HEK293 (cell line): ENCODE measurements at regions not wholly inside any gene's neighbourhood (a gene's known extent, or its start where the extent isn't known, plus 50 kb on each side); places are given as distances from the start of the nearest gene placed in this dataset.

Experiments used
- CTCF ChIA-PET: fragments of 350-600 bp; formaldehyde crosslinking; extraction: SDS; loops from one replicate; lab custom pipeline; 2021; ENCODE audit warnings: antibody characterized with exemption; lab: Yijun Ruan, JAX
- POLR2A ChIA-PET: fragments of 300-600 bp; formaldehyde crosslinking; extraction: SDS; loops from one replicate; lab custom pipeline; 2020; ENCODE audit warnings: antibody characterized with exemption, inconsistent platforms; lab: Yijun Ruan, JAX
- H3K27ac ChIP-seq: fragments of 200-500 bp; sonication (Bioruptor generic); 2 replicates; pipeline ENCODE4 v1.5.1; 2014; ENCODE audit warnings: low read depth, low read length, control low read depth, inconsistent platforms; ENCODE audit errors: extremely low read depth
- H3K36me3 ChIP-seq, 2 experiments: fragments of 200-500 bp in 1 of 2; sonication (Bioruptor generic) in 1 of 2; 1 replicate in 1 of 2; 2 replicates in 1 of 2; pipeline ENCODE4 v1.5.1; 2014 to 2017; ENCODE audit warnings: inconsistent platforms in 2 of 2, low read length in 2 of 2; ENCODE audit not compliant: control insufficient read depth in 2 of 2, insufficient read depth in 1 of 2
- H3K4me1 ChIP-seq: fragments of 200-500 bp; sonication (Bioruptor generic); 2 replicates; pipeline ENCODE4 v1.5.1; 2014; ENCODE audit warnings: mild to moderate bottlenecking, low read length, inconsistent platforms; ENCODE audit not compliant: control insufficient read depth, insufficient read depth
- H3K4me3 ChIP-seq: 2 replicates; pipeline ENCODE4 v1.5.1; 2011; ENCODE audit warnings: low read depth, mild to moderate bottlenecking, control low read depth, low read length, moderate library complexity
- H3K9me3 ChIP-seq: fragments of 200-500 bp; sonication (Bioruptor generic); 2 replicates; pipeline ENCODE4 v1.5.1; 2014; ENCODE audit warnings: low read depth, low read length, inconsistent platforms; ENCODE audit not compliant: control insufficient read depth, insufficient read depth
- AEBP2 ChIP-seq: fragments of 450-650 bp; formaldehyde crosslinking; IDR thresholded peaks from 2 replicates; pipeline ENCODE4 v1.5.1; 2016; ENCODE audit warnings: missing biosample characterization, missing genetic modification characterization, borderline replicate concordance
- EGR2 ChIP-seq: fragments of 450-650 bp; formaldehyde crosslinking; IDR thresholded peaks from 2 replicates; pipeline ENCODE4 v1.5.1; 2016; ENCODE audit warnings: low read depth, missing biosample characterization, missing genetic modification characterization
- HOXC10 ChIP-seq: sonication (generic); formaldehyde crosslinking; IDR thresholded peaks from 2 replicates; pipeline ENCODE4 v1.8.1; 2023; ENCODE audit warnings: mild to moderate bottlenecking, missing genetic modification reagents
- KLF7 ChIP-seq: fragments of 450-650 bp; formaldehyde crosslinking; IDR thresholded peaks from 2 replicates; pipeline ENCODE4 v1.5.1; 2016; ENCODE audit warnings: missing biosample characterization, missing genetic modification characterization, borderline replicate concordance
- PRDM6 ChIP-seq: fragments of 450-650 bp; formaldehyde crosslinking; IDR thresholded peaks from 2 replicates; pipeline ENCODE4 v1.5.1; 2017; ENCODE audit warnings: missing biosample characterization, missing genetic modification characterization
- REST ChIP-seq: fragments of 450-650 bp; formaldehyde crosslinking; IDR thresholded peaks from 2 replicates; pipeline ENCODE4 v1.5.1; 2016; ENCODE audit warnings: missing biosample characterization, missing genetic modification characterization
- WT1 ChIP-seq: fragments of 450-650 bp; formaldehyde crosslinking; IDR thresholded peaks from 2 replicates; pipeline ENCODE4 v1.5.1; 2016; ENCODE audit warnings: missing biosample characterization, missing genetic modification characterization
- ZBTB26 ChIP-seq: fragments of 450-650 bp; formaldehyde crosslinking; optimal IDR thresholded peaks from 2 replicates; pipeline ENCODE3; 2016; ENCODE audit warnings: missing biosample characterization, mild to moderate bottlenecking, missing genetic modification characterization
- ZFHX2 ChIP-seq: fragments of 450-650 bp; formaldehyde crosslinking; conservative IDR thresholded peaks from 2 replicates; pipeline ENCODE4 v1.5.1; 2016; ENCODE audit warnings: missing biosample characterization, missing genetic modification characterization
- ZNF133 ChIP-seq: fragments of 450-650 bp; formaldehyde crosslinking; IDR thresholded peaks from 2 replicates; pipeline ENCODE4 v1.5.1; 2016; ENCODE audit warnings: missing biosample characterization, missing genetic modification characterization
- ZNF138 ChIP-seq: fragments of 450-650 bp; formaldehyde crosslinking; IDR thresholded peaks from 2 replicates; pipeline ENCODE4 v1.5.1; 2016; ENCODE audit warnings: missing biosample characterization, missing genetic modification characterization, borderline replicate concordance
- ZNF157 ChIP-seq: fragments of 450-650 bp; formaldehyde crosslinking; IDR thresholded peaks from 2 replicates; pipeline ENCODE4 v1.5.1; 2016; ENCODE audit warnings: missing biosample characterization, missing genetic modification characterization
- ZNF202 ChIP-seq: fragments of 450-650 bp; formaldehyde crosslinking; IDR thresholded peaks from 2 replicates; pipeline ENCODE4 v1.5.1; 2016; ENCODE audit warnings: missing biosample characterization, missing genetic modification characterization, borderline replicate concordance
- ZNF248 ChIP-seq: fragments of 450-650 bp; formaldehyde crosslinking; IDR thresholded peaks from 2 replicates; pipeline ENCODE4 v1.5.1; 2017; ENCODE audit warnings: missing biosample characterization, missing genetic modification characterization
- ZNF311 ChIP-seq: fragments of 450-650 bp; formaldehyde crosslinking; IDR thresholded peaks from 2 replicates; pipeline ENCODE4 v1.5.1; 2017; ENCODE audit warnings: missing biosample characterization, missing genetic modification characterization, borderline replicate concordance
- ZNF548 ChIP-seq: fragments of 450-650 bp; formaldehyde crosslinking; IDR thresholded peaks from 2 replicates; pipeline ENCODE4 v1.5.1; 2016; ENCODE audit warnings: missing biosample characterization, missing genetic modification characterization
- ZNF558 ChIP-seq: fragments of 450-650 bp; formaldehyde crosslinking; IDR thresholded peaks from 2 replicates; pipeline ENCODE4 v1.5.1; 2016; ENCODE audit warnings: missing biosample characterization, missing genetic modification characterization
- ZNF670 ChIP-seq: fragments of 450-650 bp; formaldehyde crosslinking; IDR thresholded peaks from 2 replicates; pipeline ENCODE4 v1.5.1; 2016; ENCODE audit warnings: missing biosample characterization, missing genetic modification characterization, low read depth
- ZNF692 ChIP-seq: fragments of 450-650 bp; formaldehyde crosslinking; IDR thresholded peaks from 2 replicates; pipeline ENCODE4 v1.5.1; 2016; ENCODE audit warnings: missing biosample characterization, missing genetic modification characterization
- ZNF701 ChIP-seq: fragments of 450-650 bp; formaldehyde crosslinking; IDR thresholded peaks from 2 replicates; pipeline ENCODE4 v1.5.1; 2016; ENCODE audit warnings: missing biosample characterization, missing genetic modification characterization
- ZNF704 ChIP-seq: fragments of 450-650 bp; formaldehyde crosslinking; IDR thresholded peaks from 2 replicates; pipeline ENCODE4 v1.5.1; 2016; ENCODE audit warnings: missing biosample characterization, missing genetic modification characterization
- ZNF776 ChIP-seq: fragments of 450-650 bp; formaldehyde crosslinking; IDR thresholded peaks from 2 replicates; pipeline ENCODE4 v1.5.0; 2017; ENCODE audit warnings: missing biosample characterization, missing genetic modification characterization, borderline replicate concordance

- TF ChIP-seq EGR2 (peak; percentile 86), ZNF133 (no peak), ZFHX2 (tag by site-specific recombination) (peak; percentile 67), ZNF670 (tag by site-specific recombination) (no peak), REST (tag by site-specific recombination) (no peak)
- ChIA-PET CTCF (no interaction called here), POLR2A (no interaction called here)
- H3K4me1 ChIP-seq: peaks cover 16% of the 10 kb centered on the region; the same call in 1 of the 2 replicates
- peaks cover 2% of the 10 kb centered on the region; the same call in 1 of the 2 replicates for H3K9me3 ChIP-seq
- no peak overlapping the region for H3K4me3 ChIP-seq
- no peak overlapping the region for H3K27ac ChIP-seq
- H3K36me3 ChIP-seq: no peaks in the 10 kb centered on the region
These were observed 202.5 kb downstream of the TLE3 start for GRCh38 chr15:69895202-69895601.

GRCh38 chr15:69896606-69897005 is 201.1 kb downstream of the TLE3 start:
- TF ChIP-seq ZNF138: no peak
- no peak for TF ChIP-seq ZNF157 (tag by site-specific recombination)
- no peak for TF ChIP-seq WT1 (tag by site-specific recombination)
- no peak for TF ChIP-seq ZNF692 (tag by site-specific recombination)
- TF ChIP-seq ZNF701 (tag by site-specific recombination): no peak
- no peak for TF ChIP-seq HOXC10 (CRISPR knock-in tag)

GRCh38 chr15:69897061-69897460 is 200.7 kb downstream of the TLE3 start:
- no peak overlapping the region for H3K27ac ChIP-seq
- peaks cover 16% of the 10 kb centered on the region; the same call in 1 of the 2 replicates for H3K4me1 ChIP-seq
- H3K36me3 ChIP-seq: no peaks in the 10 kb centered on the region
- POLR2A ChIA-PET: interaction anchor here (0.6 to 1.0 kb wide), 2 partner anchors 38 to 195 kb away, joined by 3 to 5 read pairs; no protein-coding TSS in a partner anchor
- H3K4me3 ChIP-seq: no peak overlapping the region
- CTCF ChIA-PET: interaction anchor here (1.2 kb wide), 1 partner anchor 563 kb away, joined by 3 read pairs; no protein-coding TSS in a partner anchor
- no peaks in the 10 kb centered on the region for H3K9me3 ChIP-seq
- TF ChIP-seq ZBTB26 (tag by site-specific recombination) (no peak), ZNF704 (no peak), PRDM6 (tag by site-specific recombination) (no peak), ZNF776 (no peak), ZNF202 (tag by site-specific recombination) (no peak), ZNF548 (tag by site-specific recombination) (no peak), ZNF311 (no peak), ZNF248 (tag by site-specific recombination) (no peak), KLF7 (tag by site-specific recombination) (no peak), AEBP2 (tag by site-specific recombination) (no peak), ZNF558 (tag by site-specific recombination) (no peak)

More at GRCh38 chr15:69896606-69897005, 201.1 kb downstream of the TLE3 start:
- Histone ChIP-seq H3K36me3 (no peaks in the 10 kb centered on the region), H3K27ac (no peak overlapping the region), H3K9me3 (no peaks in the 10 kb centered on the region), H3K4me1 (peaks cover 16% of the 10 kb centered on the region; the same call in 1 of the 2 replicates), H3K4me3 (no peak overlapping the region)
- POLR2A ChIA-PET: no interaction called here
- CTCF ChIA-PET: no interaction called here
